ENCODE measurements at regions not wholly inside any gene's neighbourhood (a gene's known extent, or its start where the extent isn't known, plus 50 kb on each side); places are given as distances from the start of the nearest gene placed in this dataset.

DNA sequence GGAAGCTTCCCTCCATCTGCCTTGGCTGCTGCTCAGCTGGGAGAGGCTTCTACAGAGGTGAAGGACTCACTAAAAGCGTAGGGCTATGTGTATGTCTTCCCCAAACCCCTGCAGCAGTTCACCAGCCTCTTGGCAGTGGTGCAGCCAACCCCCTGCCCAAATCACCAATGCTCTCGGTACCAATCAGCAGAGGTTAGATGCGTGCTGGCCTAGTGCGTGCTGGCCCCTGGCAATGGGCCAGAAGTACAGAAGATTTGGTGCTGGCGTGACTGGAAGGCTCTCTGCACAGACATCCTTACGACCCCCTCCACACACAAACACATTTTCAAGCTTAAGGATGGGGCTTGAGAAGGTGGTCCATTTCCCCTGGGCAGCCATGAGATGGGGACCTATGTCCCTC, 79.0 kb downstream of the MRPL14 start:
- TF ChIP-seq FOXM1 (IDR thresholded peaks at IDR 0.05; ENCODE audit: borderline replicate concordance) (no peak), SP1 (IDR thresholded peaks at IDR 0.05) (no peak)
